ENCODE measurements at regions not wholly inside any gene's neighbourhood (a gene's known extent, or its start where the extent isn't known, plus 50 kb on each side); places are given as distances from the start of the nearest gene placed in this dataset.

DNA sequence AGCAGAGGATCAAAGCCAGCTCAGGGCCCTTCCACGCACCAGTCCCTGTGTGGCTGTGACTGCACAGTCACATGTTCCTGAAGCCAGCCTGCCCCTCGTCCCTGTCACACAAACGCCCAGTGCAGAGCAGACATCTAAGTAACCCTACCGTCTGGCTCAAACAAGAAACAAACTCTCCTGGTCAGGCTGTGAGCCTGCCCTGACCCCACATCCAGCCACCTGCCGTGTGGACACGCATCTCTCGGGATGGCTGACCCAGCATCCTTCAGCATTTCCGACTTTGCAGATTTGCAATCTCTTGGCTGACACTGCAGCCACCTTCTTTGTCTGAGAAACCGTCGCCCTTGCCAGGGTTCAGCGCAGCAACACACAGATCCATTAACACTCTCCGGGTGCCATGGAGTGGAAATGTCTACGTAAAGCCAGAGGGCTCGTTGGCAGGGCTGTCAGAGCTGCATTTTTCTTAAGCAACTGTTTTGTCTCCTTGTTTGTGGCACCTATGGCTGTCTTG lies 82.3 kb upstream of the ASAP2 start:
- no peaks in the 10 kb centered on the region for H3K79me2 ChIP-seq (ENCODE audit: control insufficient read depth, insufficient read depth, low read length)
- no peak overlapping the region for H3K4me3 ChIP-seq (replicated peaks in 1 of 4; ENCODE audit: control extremely low read depth in 1 of 4, insufficient read depth in 1 of 4, low read depth in 3 of 4, low read length in 4 of 4)
- no peaks in the 10 kb centered on the region for H3K36me3 ChIP-seq (ENCODE audit: control insufficient read depth, insufficient read depth, low read length)
- H3K9me3 ChIP-seq (ENCODE audit: control insufficient read depth, insufficient read depth, low read depth, low read length): no peaks in the 10 kb centered on the region
- H3K27ac ChIP-seq (ENCODE audit: insufficient read depth, low read length): no peak overlapping the region
- H2AFZ ChIP-seq (ENCODE audit: low read length): no peak overlapping the region
- no peak for TF ChIP-seq EZH2 (IDR thresholded peaks at IDR 0.05; ENCODE audit: low read length, missing control alignments)
- TF ChIP-seq, protein P1, sequence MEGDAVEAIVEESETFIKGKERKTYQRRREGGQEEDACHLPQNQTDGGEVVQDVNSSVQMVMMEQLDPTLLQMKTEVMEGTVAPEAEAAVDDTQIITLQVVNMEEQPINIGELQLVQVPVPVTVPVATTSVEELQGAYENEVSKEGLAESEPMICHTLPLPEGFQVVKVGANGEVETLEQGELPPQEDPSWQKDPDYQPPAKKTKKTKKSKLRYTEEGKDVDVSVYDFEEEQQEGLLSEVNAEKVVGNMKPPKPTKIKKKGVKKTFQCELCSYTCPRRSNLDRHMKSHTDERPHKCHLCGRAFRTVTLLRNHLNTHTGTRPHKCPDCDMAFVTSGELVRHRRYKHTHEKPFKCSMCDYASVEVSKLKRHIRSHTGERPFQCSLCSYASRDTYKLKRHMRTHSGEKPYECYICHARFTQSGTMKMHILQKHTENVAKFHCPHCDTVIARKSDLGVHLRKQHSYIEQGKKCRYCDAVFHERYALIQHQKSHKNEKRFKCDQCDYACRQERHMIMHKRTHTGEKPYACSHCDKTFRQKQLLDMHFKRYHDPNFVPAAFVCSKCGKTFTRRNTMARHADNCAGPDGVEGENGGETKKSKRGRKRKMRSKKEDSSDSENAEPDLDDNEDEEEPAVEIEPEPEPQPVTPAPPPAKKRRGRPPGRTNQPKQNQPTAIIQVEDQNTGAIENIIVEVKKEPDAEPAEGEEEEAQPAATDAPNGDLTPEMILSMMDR (conservative IDR thresholded peaks at IDR 0.05 in 1 of 2, IDR thresholded peaks at IDR 0.05 in 1 of 2; ENCODE audit: low read depth in 1 of 2, low read length in 2 of 2): no peak
- no peak overlapping the region for H3K4me2 ChIP-seq (ENCODE audit: extremely low read depth, insufficient read depth, low read length)
- H3K27me3 ChIP-seq (ENCODE audit: control insufficient read depth, insufficient read depth, low read length): no peaks in the 10 kb centered on the region
- no peak for DNase-seq (ENCODE audit: low read depth in 2 of 2)
- H3K4me1 ChIP-seq (ENCODE audit: control insufficient read depth, extremely low read depth, insufficient read depth, low read length): no peaks in the 10 kb centered on the region
- no peak overlapping the region for H3K9ac ChIP-seq (ENCODE audit: insufficient read depth, low read length)
- H4K20me1 ChIP-seq (ENCODE audit: control insufficient read depth, extremely low read depth, insufficient read depth, low read length): no peaks in the 10 kb centered on the region

DNA sequence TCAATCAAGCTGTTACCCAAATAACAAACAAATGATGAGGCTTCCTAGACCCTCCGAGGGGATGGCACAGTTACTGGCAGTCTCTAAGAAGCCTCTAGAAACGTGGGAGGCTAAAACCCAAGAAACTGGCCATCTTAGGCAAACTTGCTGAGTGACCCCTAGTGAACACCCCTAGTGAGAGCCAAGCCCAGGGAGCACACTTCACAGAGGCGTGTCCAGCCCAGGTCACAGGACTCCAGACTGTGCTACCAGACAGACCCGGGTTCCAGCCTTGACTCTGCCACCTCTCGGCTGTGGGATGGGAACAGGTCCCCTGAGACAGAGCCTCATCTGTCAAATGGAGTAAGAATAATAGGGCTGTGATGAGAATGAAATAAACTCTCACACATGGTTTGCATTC lies 83.5 kb upstream of the ASAP2 start:
- Histone ChIP-seq H3K9me3 (ENCODE audit: control insufficient read depth, insufficient read depth, low read depth, low read length) (no peaks in the 10 kb centered on the region), H3K9ac (ENCODE audit: insufficient read depth, low read length) (no peak overlapping the region), H4K20me1 (ENCODE audit: control insufficient read depth, extremely low read depth, insufficient read depth, low read length) (no peaks in the 10 kb centered on the region), H3K27me3 (ENCODE audit: control insufficient read depth, insufficient read depth, low read length) (no peaks in the 10 kb centered on the region), H2AFZ (ENCODE audit: low read length) (no peak overlapping the region), H3K27ac (ENCODE audit: insufficient read depth, low read length) (no peak overlapping the region), H3K4me3 (replicated peaks in 1 of 4; ENCODE audit: control extremely low read depth in 1 of 4, insufficient read depth in 1 of 4, low read depth in 3 of 4, low read length in 4 of 4) (no peak overlapping the region), H3K79me2 (ENCODE audit: control insufficient read depth, insufficient read depth, low read length) (no peaks in the 10 kb centered on the region), H3K36me3 (ENCODE audit: control insufficient read depth, insufficient read depth, low read length) (no peaks in the 10 kb centered on the region), H3K4me1 (ENCODE audit: control insufficient read depth, extremely low read depth, insufficient read depth, low read length) (no peaks in the 10 kb centered on the region), H3K4me2 (ENCODE audit: extremely low read depth, insufficient read depth, low read length) (no peak overlapping the region)
- DNase-seq (ENCODE audit: low read depth in 2 of 2): no peak
- no peak for TF ChIP-seq EZH2 (IDR thresholded peaks at IDR 0.05; ENCODE audit: low read length, missing control alignments)
- TF ChIP-seq, protein P1 (conservative IDR thresholded peaks at IDR 0.05 in 1 of 2, IDR thresholded peaks at IDR 0.05 in 1 of 2; ENCODE audit: low read depth in 1 of 2, low read length in 2 of 2): no peak

DNA sequence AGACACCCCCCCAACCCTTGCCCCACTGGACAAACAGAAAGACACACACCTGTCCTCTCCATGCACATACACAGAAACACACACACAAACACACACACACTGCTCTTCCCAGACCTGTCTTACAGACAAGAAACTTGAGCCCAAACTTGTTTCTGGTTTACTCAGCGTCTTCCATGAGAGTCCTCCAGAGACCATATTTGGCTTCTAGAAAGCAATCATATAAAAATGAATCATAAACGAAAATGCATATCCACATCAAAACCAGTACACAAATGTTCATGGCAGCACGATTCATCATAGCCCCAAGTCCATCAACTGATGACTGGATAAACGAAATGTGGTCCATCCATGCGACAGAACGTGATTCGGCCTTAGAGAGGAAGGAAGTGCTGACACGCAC lies 84.2 kb upstream of the ASAP2 start:
- TF ChIP-seq, protein P1 (conservative IDR thresholded peaks at IDR 0.05 in 1 of 2, IDR thresholded peaks at IDR 0.05 in 1 of 2; ENCODE audit: low read depth in 1 of 2, low read length in 2 of 2): no peak
- TF ChIP-seq EZH2 (IDR thresholded peaks at IDR 0.05; ENCODE audit: low read length, missing control alignments): no peak
- H3K79me2 ChIP-seq (ENCODE audit: control insufficient read depth, insufficient read depth, low read length): no peaks in the 10 kb centered on the region
- no peak overlapping the region for H3K4me3 ChIP-seq (replicated peaks in 1 of 4; ENCODE audit: control extremely low read depth in 1 of 4, insufficient read depth in 1 of 4, low read depth in 3 of 4, low read length in 4 of 4)
- H2AFZ ChIP-seq (ENCODE audit: low read length): no peak overlapping the region
- H3K9ac ChIP-seq (ENCODE audit: insufficient read depth, low read length): no peak overlapping the region
- DNase-seq (ENCODE audit: low read depth in 2 of 2): no peak
- no peaks in the 10 kb centered on the region for H4K20me1 ChIP-seq (ENCODE audit: control insufficient read depth, extremely low read depth, insufficient read depth, low read length)
- no peaks in the 10 kb centered on the region for H3K4me1 ChIP-seq (ENCODE audit: control insufficient read depth, extremely low read depth, insufficient read depth, low read length)
- no peaks in the 10 kb centered on the region for H3K36me3 ChIP-seq (ENCODE audit: control insufficient read depth, insufficient read depth, low read length)
- no peak overlapping the region for H3K4me2 ChIP-seq (ENCODE audit: extremely low read depth, insufficient read depth, low read length)
- H3K9me3 ChIP-seq (ENCODE audit: control insufficient read depth, insufficient read depth, low read depth, low read length): no peaks in the 10 kb centered on the region
- H3K27ac ChIP-seq (ENCODE audit: insufficient read depth, low read length): no peak overlapping the region
- no peaks in the 10 kb centered on the region for H3K27me3 ChIP-seq (ENCODE audit: control insufficient read depth, insufficient read depth, low read length)

All from fibroblast of lung (primary cell).